ENCODE measurements at regions not wholly inside any gene's neighbourhood (a gene's known extent, or its start where the extent isn't known, plus 50 kb on each side); places are given as distances from the start of the nearest gene placed in this dataset.

- Histone ChIP-seq H3K27ac (ENCODE audit: low read depth, low read length) (no peak overlapping the region), H3K27me3 (ENCODE audit: control insufficient read depth, low read length) (no peaks in the 10 kb centered on the region), H3K36me3 (ENCODE audit: control insufficient read depth, low read length) (no peaks in the 10 kb centered on the region), H3K9me3 (ENCODE audit: control insufficient read depth, insufficient read depth, low read length) (no peaks in the 10 kb centered on the region), H3K4me2 (ENCODE audit: low read length) (no peak overlapping the region), H3K79me2 (ENCODE audit: control insufficient read depth, low read length) (no peaks in the 10 kb centered on the region), H3F3A (ENCODE audit: control insufficient read depth, insufficient read depth) (no peaks in the 10 kb centered on the region), H3K9me2 (replicated peaks; ENCODE audit: control insufficient read depth, low read length) (no peaks in the 10 kb centered on the region), H4K20me1 (ENCODE audit: control insufficient read depth, insufficient read depth, low read depth, low read length) (no peaks in the 10 kb centered on the region), H3K4me1 (ENCODE audit: control insufficient read depth, low read length) (no peaks in the 10 kb centered on the region), H3K4me3 (ENCODE audit: low read length) (no peak overlapping the region)
- TF ChIP-seq CTCF (IDR thresholded peaks at IDR 0.05; ENCODE audit: low read depth, low read length, poor library complexity, severe bottlenecking) = no peak
- no peak for TF ChIP-seq EZH2phosphoT487 (IDR thresholded peaks at IDR 0.05; ENCODE audit: borderline replicate concordance, low read length)
Measured at GRCh38 chr18:10060469-10060782, 146.6 kb downstream of the VAPA start.

- no peak for TF ChIP-seq CTCF (IDR thresholded peaks at IDR 0.05; ENCODE audit: low read depth, low read length, poor library complexity, severe bottlenecking)
- no peak for TF ChIP-seq EZH2phosphoT487 (IDR thresholded peaks at IDR 0.05; ENCODE audit: borderline replicate concordance, low read length)
- H4K20me1 ChIP-seq (ENCODE audit: control insufficient read depth, insufficient read depth, low read depth, low read length) = no peaks in the 10 kb centered on the region
- no peak overlapping the region for H3K4me2 ChIP-seq (ENCODE audit: low read length)
- H3K9me2 ChIP-seq (replicated peaks; ENCODE audit: control insufficient read depth, low read length) = no peaks in the 10 kb centered on the region
- no peaks in the 10 kb centered on the region for H3K36me3 ChIP-seq (ENCODE audit: control insufficient read depth, low read length)
- H3K4me3 ChIP-seq (ENCODE audit: low read length) = no peak overlapping the region
- H3K9me3 ChIP-seq (ENCODE audit: control insufficient read depth, insufficient read depth, low read length) = no peaks in the 10 kb centered on the region
- H3K27me3 ChIP-seq (ENCODE audit: control insufficient read depth, low read length) = no peaks in the 10 kb centered on the region
- no peaks in the 10 kb centered on the region for H3K4me1 ChIP-seq (ENCODE audit: control insufficient read depth, low read length)
- H3K27ac ChIP-seq (ENCODE audit: low read depth, low read length) = no peak overlapping the region
- H3K79me2 ChIP-seq (ENCODE audit: control insufficient read depth, low read length) = no peaks in the 10 kb centered on the region
- H3F3A ChIP-seq (ENCODE audit: control insufficient read depth, insufficient read depth) = no peaks in the 10 kb centered on the region
Measured at GRCh38 chr18:10060841-10061240, 147.0 kb downstream of the VAPA start.

GRCh38 chr18:10061566-10062140, 147.8 kb downstream of the VAPA start:
- Histone ChIP-seq H3K9me3 (ENCODE audit: control insufficient read depth, insufficient read depth, low read length) (no peaks in the 10 kb centered on the region), H3K27ac (ENCODE audit: low read depth, low read length) (no peak overlapping the region), H3K27me3 (ENCODE audit: control insufficient read depth, low read length) (no peaks in the 10 kb centered on the region), H3K36me3 (ENCODE audit: control insufficient read depth, low read length) (no peaks in the 10 kb centered on the region), H3F3A (ENCODE audit: control insufficient read depth, insufficient read depth) (no peaks in the 10 kb centered on the region), H3K4me1 (ENCODE audit: control insufficient read depth, low read length) (no peaks in the 10 kb centered on the region), H4K20me1 (ENCODE audit: control insufficient read depth, insufficient read depth, low read depth, low read length) (no peaks in the 10 kb centered on the region), H3K9me2 (replicated peaks; ENCODE audit: control insufficient read depth, low read length) (no peaks in the 10 kb centered on the region), H3K79me2 (ENCODE audit: control insufficient read depth, low read length) (no peaks in the 10 kb centered on the region), H3K4me3 (ENCODE audit: low read length) (no peak overlapping the region), H3K4me2 (ENCODE audit: low read length) (no peak overlapping the region)
- TF ChIP-seq CTCF (IDR thresholded peaks at IDR 0.05; ENCODE audit: low read depth, low read length, poor library complexity, severe bottlenecking) (no peak), EZH2phosphoT487 (IDR thresholded peaks at IDR 0.05; ENCODE audit: borderline replicate concordance, low read length) (no peak)
